Activated CD8-positive, alpha-beta memory T cell treated with anti-CD3 and anti-CD28 coated beads, Interleukin-2, amount 10 ng/mL, durations not matched to agents 7 days and 5 days (primary cell): ENCODE measurements at regions not wholly inside any gene's neighbourhood (a gene's known extent, or its start where the extent isn't known, plus 50 kb on each side); places are given as distances from the start of the nearest gene placed in this dataset.

ENCODE experiments used
- ATAC-seq: fragments of 150-1000 bp; cut with Tn5 transposase; one replicate; pipeline ENCODE4 v1.10.0; 2021; ENCODE audit warnings: moderate library complexity
- CTCF ChIA-PET: fragments of 350-600 bp; sonication (Branson Sonifier 250); formaldehyde crosslinking; loops from one replicate; lab custom pipeline; 2021; ENCODE audit warnings: antibody characterized with exemption; lab: Charles Lee
- DNase-seq: peaks from one replicate; pipeline ENCODE4 v3.0.0-alpha.2; 2020
- H3K27ac Mint-ChIP-seq: one replicate; pipeline ENCODE4 v1.8.0; 2021; ENCODE audit warnings: mild to moderate bottlenecking, mixed read lengths
- H3K27me3 Mint-ChIP-seq: one replicate; pipeline ENCODE4 v1.8.0; 2021; ENCODE audit warnings: mixed read lengths
- H3K36me3 Mint-ChIP-seq: one replicate; pipeline ENCODE4 v1.8.0; 2021; ENCODE audit warnings: mild to moderate bottlenecking, mixed read lengths
- H3K4me1 Mint-ChIP-seq: one replicate; pipeline ENCODE4 v1.8.0; 2021; ENCODE audit warnings: mixed read lengths
- H3K4me3 Mint-ChIP-seq: one replicate; pipeline ENCODE4 v1.8.0; 2021; ENCODE audit warnings: mild to moderate bottlenecking, moderate library complexity, mixed read lengths
- H3K9me3 Mint-ChIP-seq: one replicate; pipeline ENCODE4 v1.8.0; 2022; ENCODE audit warnings: low read depth, mixed read lengths

DNA sequence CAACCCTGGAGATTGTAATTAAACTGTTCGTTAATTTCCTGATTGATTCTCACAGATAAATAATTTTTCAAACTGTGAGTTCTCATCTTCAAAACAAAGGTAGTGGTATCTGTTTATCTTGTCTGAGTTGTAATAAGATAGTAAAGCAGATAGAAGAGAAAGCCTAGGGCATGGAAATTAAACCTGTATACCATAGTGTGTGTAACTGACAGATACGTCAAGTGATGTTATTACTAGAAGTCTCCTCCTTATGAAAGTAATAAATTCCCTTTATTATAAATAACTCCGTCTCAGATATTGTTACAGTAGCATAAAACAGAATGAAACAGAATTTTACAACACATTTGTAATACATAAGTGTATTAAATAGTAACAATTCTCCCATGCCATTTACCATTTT, 1065.1 kb downstream of the SLITRK1 start:
- H3K36me3 Mint-ChIP-seq: no peaks in the 10 kb centered on the region
- no peak overlapping the region for H3K4me3 Mint-ChIP-seq
- H3K9me3 Mint-ChIP-seq: peaks cover 2% of the 10 kb centered on the region
- H3K27ac Mint-ChIP-seq: no peak overlapping the region
- CTCF ChIA-PET: no interaction called here
- ATAC-seq (no peak), DNase-seq (no peak)
- H3K4me1 Mint-ChIP-seq: no peaks in the 10 kb centered on the region
- H3K27me3 Mint-ChIP-seq: no peaks in the 10 kb centered on the region

DNA sequence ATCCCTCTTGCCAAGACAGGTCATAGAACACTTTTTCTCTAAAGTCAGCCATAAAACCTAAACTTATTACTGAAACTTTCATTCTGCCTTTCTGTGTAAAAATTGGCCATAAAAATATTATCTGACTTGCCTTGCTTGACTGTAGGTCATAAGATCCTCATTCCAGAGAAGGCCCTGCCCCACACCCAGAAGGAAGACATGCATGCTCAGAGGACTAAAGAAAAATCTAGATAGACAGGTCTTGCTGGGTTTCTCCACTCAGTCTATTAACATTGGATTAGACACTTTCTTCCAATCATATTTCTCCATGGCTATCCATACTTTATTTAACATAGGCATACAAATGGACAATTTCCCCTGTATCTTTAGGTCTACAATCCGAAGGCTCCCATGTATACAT, 1066.5 kb downstream of the SLITRK1 start:
- DNase-seq (no peak), ATAC-seq (no peak)
- CTCF ChIA-PET: no interaction called here
- no peaks in the 10 kb centered on the region for H3K27me3 Mint-ChIP-seq
- H3K9me3 Mint-ChIP-seq: peaks cover 4% of the 10 kb centered on the region
- no peaks in the 10 kb centered on the region for H3K4me1 Mint-ChIP-seq
- H3K4me3 Mint-ChIP-seq: no peak overlapping the region
- H3K27ac Mint-ChIP-seq: no peak overlapping the region
- H3K36me3 Mint-ChIP-seq: no peaks in the 10 kb centered on the region

DNA sequence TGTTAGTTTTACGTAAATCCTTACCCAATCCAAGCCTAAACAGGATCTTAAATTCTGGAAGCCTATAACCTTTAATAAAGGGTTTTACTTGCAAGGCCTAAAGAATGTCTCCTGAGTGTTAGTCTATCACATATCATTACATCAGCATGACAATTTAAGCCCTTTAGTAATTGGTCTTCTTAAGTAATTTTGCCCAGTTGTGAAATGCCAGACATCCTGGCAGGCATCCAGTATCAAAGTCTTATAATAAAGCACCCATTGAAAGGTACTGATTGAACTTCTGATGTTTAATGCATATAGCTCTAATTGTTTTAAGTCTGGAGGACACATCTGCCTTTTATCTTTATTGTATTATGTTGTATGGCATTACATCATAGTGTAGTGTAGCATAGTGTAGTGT, 1078.9 kb downstream of the SLITRK1 start:
- Mint-ChIP-seq H3K4me3 (no peak overlapping the region), H3K36me3 (no peaks in the 10 kb centered on the region), H3K4me1 (no peaks in the 10 kb centered on the region), H3K9me3 (peaks cover 8% of the 10 kb centered on the region), H3K27me3 (no peaks in the 10 kb centered on the region), H3K27ac (no peak overlapping the region)
- ATAC-seq (no peak), DNase-seq (no peak)
- CTCF ChIA-PET: no interaction called here

DNA sequence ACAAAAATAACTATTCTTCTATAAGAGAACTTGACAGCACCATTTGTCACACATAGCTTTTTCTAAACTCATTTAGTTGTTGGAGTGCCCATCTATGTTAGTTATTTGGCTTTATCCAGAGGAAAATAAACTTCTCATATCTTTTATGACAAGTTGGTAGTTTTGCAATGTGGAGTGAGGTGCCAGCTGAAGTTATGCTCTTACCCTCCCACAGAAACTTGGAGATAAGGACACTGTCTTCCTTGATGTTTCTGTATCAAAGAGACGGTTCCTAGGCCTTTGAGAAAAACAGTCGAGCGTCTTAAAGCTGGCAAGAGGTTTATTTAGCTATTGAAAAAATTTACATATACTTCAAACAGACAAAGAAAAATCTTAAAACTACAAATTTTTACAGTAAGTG, 1079.7 kb downstream of the SLITRK1 start:
- DNase-seq (no peak), ATAC-seq (no peak)
- Mint-ChIP-seq H3K36me3 (no peaks in the 10 kb centered on the region), H3K27me3 (no peaks in the 10 kb centered on the region), H3K4me3 (no peak overlapping the region), H3K4me1 (no peaks in the 10 kb centered on the region), H3K27ac (no peak overlapping the region), H3K9me3 (peaks cover 8% of the 10 kb centered on the region)
- CTCF ChIA-PET: no interaction called here

DNA sequence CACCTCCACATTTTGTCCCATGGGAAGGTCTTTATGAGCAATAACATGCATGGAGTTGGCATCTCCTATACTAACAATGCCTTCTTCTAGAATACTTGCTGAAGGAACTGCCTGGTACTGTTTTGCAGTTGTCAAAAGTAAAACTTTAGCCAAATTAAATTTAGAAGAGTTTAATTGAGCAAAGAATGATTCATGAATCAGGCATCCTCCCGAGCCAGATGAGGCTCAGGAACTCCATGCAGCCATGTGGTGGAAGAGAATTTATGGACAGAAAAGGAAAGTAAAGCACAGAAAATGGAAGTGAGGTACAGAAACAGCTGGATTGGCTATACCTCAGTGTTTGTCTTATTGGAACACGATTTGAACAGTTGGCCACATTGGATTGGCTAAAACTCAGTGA, 1081.9 kb downstream of the SLITRK1 start:
- Mint-ChIP-seq H3K4me1 (no peaks in the 10 kb centered on the region), H3K9me3 (peaks cover 8% of the 10 kb centered on the region), H3K36me3 (no peaks in the 10 kb centered on the region), H3K27ac (no peak overlapping the region), H3K27me3 (no peaks in the 10 kb centered on the region), H3K4me3 (no peak overlapping the region)
- ATAC-seq (no peak), DNase-seq (no peak)
- CTCF ChIA-PET: no interaction called here

DNA sequence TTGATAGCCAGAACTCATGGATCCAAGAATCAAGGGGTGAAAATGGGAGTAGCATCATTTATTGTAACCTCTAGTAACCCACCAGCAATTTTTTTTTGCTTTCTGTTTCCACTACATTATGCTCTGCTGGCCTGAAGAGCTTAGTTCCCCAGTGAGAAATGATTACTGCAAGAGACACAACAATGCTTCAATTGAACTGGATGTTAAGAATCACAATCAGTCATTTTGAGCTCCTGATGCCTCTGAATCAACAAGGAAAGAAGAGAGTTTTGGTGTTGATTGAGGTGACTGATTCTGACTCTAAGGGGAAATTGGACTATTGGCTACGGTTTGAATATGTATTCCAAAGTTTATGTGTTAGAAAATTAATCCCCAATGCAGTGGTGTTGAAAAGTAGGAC, 1084.4 kb downstream of the SLITRK1 start:
- Mint-ChIP-seq H3K4me3 (no peak overlapping the region), H3K27ac (no peak overlapping the region), H3K4me1 (no peaks in the 10 kb centered on the region), H3K9me3 (peaks cover 3% of the 10 kb centered on the region), H3K36me3 (no peaks in the 10 kb centered on the region), H3K27me3 (no peaks in the 10 kb centered on the region)
- no peak for DNase-seq
- no peak for ATAC-seq
- CTCF ChIA-PET: no interaction called here

DNA sequence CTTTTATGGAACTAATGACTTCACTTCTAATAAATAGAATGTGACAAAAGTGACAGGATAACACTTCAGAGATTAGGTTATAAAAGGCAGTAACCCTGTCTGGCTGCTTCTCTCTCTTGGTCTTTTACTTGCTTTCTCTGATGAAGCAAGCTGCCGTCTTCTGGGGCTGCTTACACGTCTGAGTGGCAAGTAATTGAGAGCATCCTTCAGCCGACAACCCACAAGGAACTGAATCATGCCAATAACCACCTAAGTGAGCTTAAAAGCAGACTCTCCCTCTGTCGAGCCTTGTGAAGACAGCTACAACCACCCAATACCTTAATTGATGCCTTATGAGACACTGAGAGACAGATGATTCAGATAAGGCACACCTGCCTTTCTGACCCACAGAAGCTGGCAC, 1091.2 kb downstream of the SLITRK1 start:
- Mint-ChIP-seq H3K27me3 (no peaks in the 10 kb centered on the region), H3K4me3 (no peak overlapping the region), H3K36me3 (no peaks in the 10 kb centered on the region), H3K9me3 (peaks cover 3% of the 10 kb centered on the region), H3K4me1 (no peaks in the 10 kb centered on the region), H3K27ac (no peak overlapping the region)
- no peak for DNase-seq
- CTCF ChIA-PET: no interaction called here
- no peak for ATAC-seq

DNA sequence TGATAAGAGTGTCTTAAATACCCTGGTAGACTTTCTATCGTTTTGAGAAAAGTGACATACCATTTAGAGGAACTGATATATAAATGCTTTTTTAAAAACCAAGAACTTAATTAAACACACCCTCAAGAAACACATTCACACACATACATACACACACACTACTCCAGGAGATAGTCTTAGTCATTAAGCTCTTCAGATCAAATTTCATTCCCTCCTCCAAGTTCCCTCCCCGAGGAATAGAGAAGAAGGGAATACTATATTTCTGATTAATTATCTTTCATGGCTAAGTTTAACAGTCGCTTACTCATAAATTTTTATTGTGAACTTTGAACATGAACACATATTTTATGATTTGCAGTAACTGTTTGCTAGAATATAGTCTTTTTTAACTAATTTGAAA, 1109.5 kb downstream of the SLITRK1 start:
- CTCF ChIA-PET: no interaction called here

DNA sequence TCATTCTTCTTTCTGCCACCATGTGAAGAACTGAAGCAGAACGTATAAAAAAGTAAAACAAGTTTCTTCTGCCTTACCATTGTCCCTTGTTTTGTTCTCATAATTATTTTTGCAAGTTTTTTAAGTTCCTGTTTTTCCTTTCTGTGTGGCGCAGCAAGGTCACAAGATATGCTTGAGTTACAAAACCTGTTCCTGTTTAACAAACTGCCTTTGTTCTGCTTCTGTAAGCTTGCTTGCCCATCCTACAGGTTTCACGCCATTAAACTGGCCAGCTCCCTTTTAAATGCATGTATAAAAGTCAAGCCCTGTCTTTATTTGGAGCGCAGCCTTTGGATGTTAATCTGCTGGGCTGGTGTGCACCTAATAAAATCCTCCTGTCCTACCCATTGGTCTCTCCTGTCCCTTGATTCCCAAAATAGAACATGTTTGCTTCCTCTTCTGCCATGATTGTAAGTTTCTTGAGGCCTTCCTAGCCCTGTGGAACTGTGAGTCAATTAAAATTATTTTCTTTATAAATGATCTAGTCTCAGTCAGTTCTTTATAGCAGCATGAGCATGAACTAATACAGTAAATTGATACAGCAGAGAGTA, 1115.4 kb downstream of the SLITRK1 start:
- no peaks in the 10 kb centered on the region for H3K27me3 Mint-ChIP-seq

More for the DNA sequence above, 1109.5 kb downstream of the SLITRK1 start:
- ATAC-seq (no peak), DNase-seq (no peak)
- no peak overlapping the region for H3K4me3 Mint-ChIP-seq
- peaks cover 3% of the 10 kb centered on the region for H3K9me3 Mint-ChIP-seq
- H3K27ac Mint-ChIP-seq: no peak overlapping the region
- H3K4me1 Mint-ChIP-seq: no peaks in the 10 kb centered on the region
- H3K27me3 Mint-ChIP-seq: no peaks in the 10 kb centered on the region
- no peaks in the 10 kb centered on the region for H3K36me3 Mint-ChIP-seq

DNA sequence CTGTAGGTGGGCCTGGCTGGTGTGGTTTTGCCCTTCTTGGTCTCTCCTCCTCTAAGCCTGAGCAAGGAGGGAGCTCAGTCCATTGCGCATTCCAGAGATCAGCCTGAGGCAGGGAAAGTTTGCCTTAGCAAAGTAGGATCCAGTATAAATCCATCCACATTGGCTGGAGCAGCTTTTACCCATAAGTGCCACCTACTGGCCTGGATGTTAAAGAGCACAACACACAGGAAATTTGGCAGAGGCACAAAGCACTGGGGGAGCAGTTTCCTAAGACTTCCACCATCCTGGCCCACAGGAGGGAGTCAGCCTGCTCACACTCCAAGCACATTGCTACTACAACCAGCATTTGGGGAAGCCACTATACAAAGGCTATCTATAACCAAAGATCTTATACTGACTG, 1124.2 kb downstream of the SLITRK1 start:
- ATAC-seq: no peak
- no peak overlapping the region for H3K27ac Mint-ChIP-seq
- H3K36me3 Mint-ChIP-seq: no peaks in the 10 kb centered on the region
- H3K9me3 Mint-ChIP-seq: no peaks in the 10 kb centered on the region
- no peak overlapping the region for H3K4me3 Mint-ChIP-seq
- no peak for DNase-seq
- CTCF ChIA-PET: no interaction called here
- H3K27me3 Mint-ChIP-seq: no peaks in the 10 kb centered on the region
- no peaks in the 10 kb centered on the region for H3K4me1 Mint-ChIP-seq

More for the DNA sequence above, 1115.4 kb downstream of the SLITRK1 start:
- no peak for ATAC-seq
- Mint-ChIP-seq H3K4me3 (no peak overlapping the region), H3K4me1 (no peaks in the 10 kb centered on the region), H3K27ac (no peak overlapping the region), H3K9me3 (peaks cover 5% of the 10 kb centered on the region), H3K36me3 (no peaks in the 10 kb centered on the region)
- DNase-seq: no peak
- CTCF ChIA-PET: no interaction called here

DNA sequence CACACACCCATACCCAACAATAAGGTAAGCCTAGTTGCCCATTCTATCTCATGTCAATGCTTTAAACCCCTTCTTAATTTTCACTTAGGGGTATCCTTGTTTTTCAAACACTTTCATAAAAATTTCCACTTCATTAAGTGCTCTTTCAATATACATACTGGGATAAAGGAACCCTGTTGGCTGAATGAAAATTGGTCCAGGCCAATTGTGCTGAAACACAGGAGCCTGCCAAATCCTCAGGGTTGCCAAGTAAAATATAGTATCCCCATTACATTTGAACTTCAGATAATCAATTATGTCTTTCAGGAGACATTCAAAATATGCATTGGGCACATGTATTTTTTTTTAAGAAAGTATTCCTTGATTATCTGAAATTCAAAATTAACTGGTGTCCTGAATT, 1131.1 kb downstream of the SLITRK1 start:
- CTCF ChIA-PET: no interaction called here
- ATAC-seq: no peak
- H3K27ac Mint-ChIP-seq: no peak overlapping the region
- H3K36me3 Mint-ChIP-seq: no peaks in the 10 kb centered on the region
- no peak overlapping the region for H3K4me3 Mint-ChIP-seq
- H3K9me3 Mint-ChIP-seq: no peaks in the 10 kb centered on the region
- no peaks in the 10 kb centered on the region for H3K27me3 Mint-ChIP-seq
- H3K4me1 Mint-ChIP-seq: no peaks in the 10 kb centered on the region
- DNase-seq: no peak

DNA sequence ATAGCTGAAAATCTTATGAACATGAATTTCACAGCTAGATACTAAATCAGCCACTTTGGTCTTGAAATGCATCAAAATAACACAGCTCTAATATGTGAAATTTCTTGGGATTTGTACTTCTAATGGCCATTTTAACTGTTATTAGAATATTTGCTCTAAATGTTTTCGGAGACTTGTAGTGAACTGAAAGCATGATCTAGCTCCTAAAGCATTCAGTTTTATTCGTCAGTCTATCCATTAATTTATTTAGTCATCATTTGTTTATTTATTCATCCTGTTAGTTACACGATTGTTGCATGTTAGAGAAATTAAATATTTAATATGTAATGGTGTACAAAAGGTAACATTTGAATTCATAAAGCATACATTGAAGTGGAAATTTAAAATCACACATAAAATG, 1132.7 kb downstream of the SLITRK1 start:
- no peaks in the 10 kb centered on the region for H3K4me1 Mint-ChIP-seq
- no peak overlapping the region for H3K4me3 Mint-ChIP-seq
- CTCF ChIA-PET: no interaction called here
- DNase-seq: no peak
- no peaks in the 10 kb centered on the region for H3K36me3 Mint-ChIP-seq
- H3K27me3 Mint-ChIP-seq: no peaks in the 10 kb centered on the region
- no peaks in the 10 kb centered on the region for H3K9me3 Mint-ChIP-seq
- no peak overlapping the region for H3K27ac Mint-ChIP-seq
- no peak for ATAC-seq

DNA sequence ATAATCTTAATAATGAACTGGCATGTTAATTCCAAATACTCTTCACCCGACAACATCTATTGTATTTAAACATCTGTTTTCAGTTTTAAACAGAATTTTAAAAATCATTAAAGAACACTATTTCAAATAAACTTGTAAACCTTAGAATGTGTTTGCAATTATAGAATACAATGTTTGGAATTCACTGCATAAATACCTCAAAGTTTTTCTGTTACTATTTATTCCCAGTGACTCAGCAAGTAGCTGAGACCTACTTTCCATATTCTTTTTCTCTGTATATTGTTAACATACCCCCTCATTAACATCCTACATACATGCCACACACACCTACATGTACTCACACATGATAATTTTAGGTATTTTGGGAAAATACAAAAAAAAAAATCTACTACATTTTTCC, 1134.3 kb downstream of the SLITRK1 start:
- Mint-ChIP-seq H3K4me3 (no peak overlapping the region), H3K27me3 (no peaks in the 10 kb centered on the region), H3K36me3 (no peaks in the 10 kb centered on the region), H3K9me3 (no peaks in the 10 kb centered on the region), H3K27ac (no peak overlapping the region), H3K4me1 (no peaks in the 10 kb centered on the region)
- no peak for ATAC-seq
- no peak for DNase-seq
- CTCF ChIA-PET: no interaction called here

DNA sequence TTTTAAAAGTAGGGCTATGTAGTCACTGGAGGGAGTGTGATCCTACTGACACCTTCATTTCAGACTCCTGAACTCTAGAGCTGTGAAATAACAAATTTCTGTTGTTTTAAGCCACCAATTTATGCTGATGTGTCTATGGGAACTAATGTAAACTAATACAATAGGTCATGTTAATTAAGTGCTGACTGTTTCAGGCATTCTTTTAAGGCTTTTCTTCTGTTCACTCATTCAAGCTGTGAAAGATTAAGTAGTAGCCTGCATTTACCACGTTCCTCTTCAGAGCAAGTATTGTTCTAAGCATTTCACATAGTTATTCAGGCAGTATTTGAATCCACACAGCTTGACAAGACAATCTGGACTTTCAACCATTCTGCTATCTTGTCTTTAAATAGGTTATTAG, 1135.0 kb downstream of the SLITRK1 start:
- CTCF ChIA-PET: no interaction called here
- H3K36me3 Mint-ChIP-seq: no peaks in the 10 kb centered on the region
- no peaks in the 10 kb centered on the region for H3K27me3 Mint-ChIP-seq
- DNase-seq (no peak), ATAC-seq (no peak)
- H3K4me1 Mint-ChIP-seq: no peaks in the 10 kb centered on the region
- no peak overlapping the region for H3K4me3 Mint-ChIP-seq
- H3K9me3 Mint-ChIP-seq: no peaks in the 10 kb centered on the region
- H3K27ac Mint-ChIP-seq: no peak overlapping the region

DNA sequence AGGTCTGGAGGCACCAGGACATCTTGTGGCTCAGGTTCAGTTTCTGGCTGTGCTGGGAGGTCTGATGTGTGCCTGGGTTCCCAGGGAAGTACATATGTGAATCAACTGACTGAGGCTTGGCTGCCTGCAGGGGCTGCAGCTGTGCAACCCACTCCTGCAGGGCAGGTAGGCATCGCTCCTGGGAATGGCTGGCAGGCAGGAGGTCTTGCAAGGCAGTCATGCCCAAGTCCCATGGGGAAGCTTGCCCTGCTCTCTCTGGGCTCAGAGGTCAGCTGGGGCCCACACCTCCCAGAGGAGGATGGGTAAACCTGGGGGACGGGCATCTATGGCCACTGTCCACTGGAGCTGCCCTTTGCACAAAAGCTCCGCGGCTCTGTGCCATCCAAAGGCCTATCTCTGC, 1141.8 kb downstream of the SLITRK1 start:
- Mint-ChIP-seq H3K4me3 (no peak overlapping the region), H3K27me3 (no peaks in the 10 kb centered on the region), H3K4me1 (no peaks in the 10 kb centered on the region), H3K9me3 (peaks cover 6% of the 10 kb centered on the region), H3K27ac (no peak overlapping the region), H3K36me3 (no peaks in the 10 kb centered on the region)
- DNase-seq (no peak), ATAC-seq (no peak)
- CTCF ChIA-PET: no interaction called here
